OCI-LY3 (cell line): ENCODE measurements at regions not wholly inside any gene's neighbourhood (a gene's known extent, or its start where the extent isn't known, plus 50 kb on each side); places are given as distances from the start of the nearest gene placed in this dataset.

Source experiments
- H2AFZ ChIP-seq: fragments of 200-600, 300-600 bp; shearing (Covaris generic); 2 replicates; pipeline ENCODE4 v1.6.0; 2014; ENCODE audit warnings: antibody characterized with exemption, low read depth, low read length
- H3K27ac ChIP-seq: fragments of 200-600, 300-600 bp; sonication (generic); 2 replicates; pipeline ENCODE4 v1.5.1; 2014; ENCODE audit warnings: mild to moderate bottlenecking, low read length, moderate library complexity, mixed read lengths
- H3K27me3 ChIP-seq: fragments of 200-600, 300-600 bp; sonication (generic); 2 replicates; pipeline ENCODE4 v1.6.1; 2014; ENCODE audit warnings: low read depth, low read length, mixed read lengths
- H3K36me3 ChIP-seq: fragments of 200-600, 300-600 bp; sonication (generic); replicated peaks from 2 replicates; pipeline ENCODE3; 2014; ENCODE audit warnings: low read depth, low read length, mixed read lengths
- H3K4me1 ChIP-seq: fragments of 300-600, 200-600 bp; sonication (generic); 2 replicates; pipeline ENCODE4 v1.6.1; 2014; ENCODE audit warnings: low read length, mixed read lengths
- H3K4me2 ChIP-seq: fragments of 200-600, 300-600 bp; sonication (generic); 2 replicates; pipeline ENCODE4 v1.6.1; 2014; ENCODE audit warnings: low read length, mixed read lengths
- H3K4me3 ChIP-seq: fragments of 300-600, 200-600 bp; sonication (generic); 2 replicates; pipeline ENCODE4 v1.5.1; 2014; ENCODE audit warnings: antibody characterized with exemption, mild to moderate bottlenecking, low read length, moderate library complexity
- H3K79me2 ChIP-seq: fragments of 300-600, 200-600 bp; shearing (Covaris generic); 2 replicates; pipeline ENCODE4 v1.6.1; 2014; ENCODE audit warnings: mild to moderate bottlenecking, low read length, mixed read lengths
- H3K9ac ChIP-seq: fragments of 300-600, 200-600 bp; shearing (Covaris generic); 2 replicates; pipeline ENCODE4 v1.6.0; 2014; ENCODE audit warnings: mild to moderate bottlenecking, low read length, moderate library complexity
- H3K9me3 ChIP-seq: fragments of 200-600, 300-600 bp; shearing (Covaris generic); 2 replicates; pipeline ENCODE4 v1.6.1; 2014; ENCODE audit warnings: low read length, mixed read lengths; ENCODE audit not compliant: insufficient read depth
- H4K20me1 ChIP-seq: fragments of 200-600, 300-600 bp; sonication (generic); 2 replicates; pipeline ENCODE4 v1.6.1; 2016; ENCODE audit warnings: low read length, mixed read lengths; ENCODE audit not compliant: insufficient read depth
- EZH2phosphoT487 ChIP-seq: fragments of 200-600 bp; shearing (Covaris generic); IDR thresholded peaks from 2 replicates; pipeline ENCODE4 v1.6.1; 2018; ENCODE audit warnings: antibody characterized with exemption, mixed run types, low read depth
- TF ChIP-seq, protein P1 (sequence below): fragments of 200-600, 300-600 bp; sonication (generic); IDR thresholded peaks from 2 replicates; pipeline ENCODE4 v1.5.1; 2014; ENCODE audit warnings: antibody characterized with exemption, low read length, low read depth

DNA sequence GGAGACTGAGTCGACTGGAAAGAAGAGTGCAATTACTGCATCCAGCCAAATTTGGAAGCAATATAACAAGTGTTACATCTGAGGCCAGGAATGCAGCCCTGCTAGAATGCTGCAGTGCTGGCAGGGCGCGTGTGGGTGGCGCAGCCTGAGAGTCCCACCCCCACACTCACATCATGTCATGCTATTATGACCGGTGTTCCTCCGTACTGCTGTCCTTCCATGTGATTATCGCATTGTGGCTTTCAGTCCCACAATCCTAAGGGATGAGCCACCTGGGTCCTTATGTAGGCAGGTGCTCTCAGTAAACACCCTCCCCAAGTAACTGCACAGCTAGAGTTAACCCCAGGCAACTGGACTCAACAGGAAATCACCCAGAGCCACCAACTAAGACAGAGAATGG, 122.6 kb upstream of the CPEB2 start:
- H3K4me2 ChIP-seq: no peak overlapping the region
- no peak overlapping the region for H2AFZ ChIP-seq
- H4K20me1 ChIP-seq: no peaks in the 10 kb centered on the region
- no peak overlapping the region for H3K27ac ChIP-seq
- peaks cover 41% of the 10 kb centered on the region for H3K4me1 ChIP-seq
- H3K79me2 ChIP-seq: no peaks in the 10 kb centered on the region
- TF ChIP-seq, protein P1, sequence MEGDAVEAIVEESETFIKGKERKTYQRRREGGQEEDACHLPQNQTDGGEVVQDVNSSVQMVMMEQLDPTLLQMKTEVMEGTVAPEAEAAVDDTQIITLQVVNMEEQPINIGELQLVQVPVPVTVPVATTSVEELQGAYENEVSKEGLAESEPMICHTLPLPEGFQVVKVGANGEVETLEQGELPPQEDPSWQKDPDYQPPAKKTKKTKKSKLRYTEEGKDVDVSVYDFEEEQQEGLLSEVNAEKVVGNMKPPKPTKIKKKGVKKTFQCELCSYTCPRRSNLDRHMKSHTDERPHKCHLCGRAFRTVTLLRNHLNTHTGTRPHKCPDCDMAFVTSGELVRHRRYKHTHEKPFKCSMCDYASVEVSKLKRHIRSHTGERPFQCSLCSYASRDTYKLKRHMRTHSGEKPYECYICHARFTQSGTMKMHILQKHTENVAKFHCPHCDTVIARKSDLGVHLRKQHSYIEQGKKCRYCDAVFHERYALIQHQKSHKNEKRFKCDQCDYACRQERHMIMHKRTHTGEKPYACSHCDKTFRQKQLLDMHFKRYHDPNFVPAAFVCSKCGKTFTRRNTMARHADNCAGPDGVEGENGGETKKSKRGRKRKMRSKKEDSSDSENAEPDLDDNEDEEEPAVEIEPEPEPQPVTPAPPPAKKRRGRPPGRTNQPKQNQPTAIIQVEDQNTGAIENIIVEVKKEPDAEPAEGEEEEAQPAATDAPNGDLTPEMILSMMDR: no peak
- TF ChIP-seq EZH2phosphoT487: no peak
- no peak overlapping the region for H3K9ac ChIP-seq
- no peak overlapping the region for H3K4me3 ChIP-seq
- no peaks in the 10 kb centered on the region for H3K27me3 ChIP-seq
- H3K9me3 ChIP-seq: no peaks in the 10 kb centered on the region
- H3K36me3 ChIP-seq: no peaks in the 10 kb centered on the region

DNA sequence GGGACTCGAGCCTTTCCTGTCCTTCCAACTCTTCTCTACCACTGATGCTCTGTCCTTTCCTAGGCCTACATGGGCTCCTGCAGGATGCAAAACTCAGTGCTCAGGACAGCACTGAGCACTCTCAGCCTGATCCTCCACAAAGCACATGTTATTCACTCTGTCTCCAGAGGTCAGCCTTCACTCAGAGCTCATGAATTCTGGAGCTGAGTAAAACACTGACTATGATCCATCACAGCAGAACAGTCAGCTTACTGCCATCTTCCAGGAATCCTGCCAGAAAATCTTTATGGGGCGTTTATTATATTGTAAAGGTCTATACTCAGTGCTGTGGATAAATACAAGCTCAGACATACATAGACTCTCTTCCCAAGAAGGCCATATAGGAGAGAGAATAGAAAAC, 121.5 kb upstream of the CPEB2 start:
- H4K20me1 ChIP-seq: no peaks in the 10 kb centered on the region
- H3K4me2 ChIP-seq: no peak overlapping the region
- no peaks in the 10 kb centered on the region for H3K27me3 ChIP-seq
- H2AFZ ChIP-seq: no peak overlapping the region
- no peaks in the 10 kb centered on the region for H3K36me3 ChIP-seq
- TF ChIP-seq, protein P1: no peak
- no peak for TF ChIP-seq EZH2phosphoT487
- H3K4me1 ChIP-seq: peaks cover 34% of the 10 kb centered on the region
- no peaks in the 10 kb centered on the region for H3K79me2 ChIP-seq
- no peaks in the 10 kb centered on the region for H3K9me3 ChIP-seq
- H3K4me3 ChIP-seq: no peak overlapping the region
- H3K27ac ChIP-seq: no peak overlapping the region
- H3K9ac ChIP-seq: no peak overlapping the region

DNA sequence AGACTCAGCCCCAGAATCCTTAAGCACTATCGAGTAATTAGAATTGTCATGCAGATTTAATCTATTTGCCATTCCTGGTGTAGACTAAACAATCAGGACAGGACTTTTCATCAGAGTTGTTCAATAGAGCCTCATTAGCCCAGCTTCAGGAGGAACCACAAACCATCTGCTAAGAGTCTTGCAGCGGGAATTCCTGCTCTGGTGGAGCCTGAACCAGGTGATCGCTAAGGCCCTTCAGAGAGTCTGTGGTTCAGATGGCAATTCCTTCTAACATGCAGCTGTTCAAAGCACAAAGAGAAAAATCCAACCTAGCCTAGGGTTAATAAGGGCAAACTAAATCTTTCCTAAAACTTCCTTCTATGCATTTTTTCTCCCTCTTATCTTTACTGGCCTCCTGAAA, 119.1 kb upstream of the CPEB2 start:
- Histone ChIP-seq H4K20me1 (no peaks in the 10 kb centered on the region), H2AFZ (no peak overlapping the region), H3K36me3 (no peaks in the 10 kb centered on the region), H3K79me2 (no peaks in the 10 kb centered on the region), H3K9me3 (no peaks in the 10 kb centered on the region), H3K4me1 (peaks cover 25% of the 10 kb centered on the region), H3K4me3 (no peak overlapping the region), H3K27ac (peak overlapping the region; percentile 50; the same call in 1 of the 2 replicates), H3K9ac (no peak overlapping the region), H3K4me2 (peak overlapping the region; percentile 7; the same call in 1 of the 2 replicates), H3K27me3 (no peaks in the 10 kb centered on the region)
- no peak for TF ChIP-seq EZH2phosphoT487
- TF ChIP-seq, protein P1: no peak

DNA sequence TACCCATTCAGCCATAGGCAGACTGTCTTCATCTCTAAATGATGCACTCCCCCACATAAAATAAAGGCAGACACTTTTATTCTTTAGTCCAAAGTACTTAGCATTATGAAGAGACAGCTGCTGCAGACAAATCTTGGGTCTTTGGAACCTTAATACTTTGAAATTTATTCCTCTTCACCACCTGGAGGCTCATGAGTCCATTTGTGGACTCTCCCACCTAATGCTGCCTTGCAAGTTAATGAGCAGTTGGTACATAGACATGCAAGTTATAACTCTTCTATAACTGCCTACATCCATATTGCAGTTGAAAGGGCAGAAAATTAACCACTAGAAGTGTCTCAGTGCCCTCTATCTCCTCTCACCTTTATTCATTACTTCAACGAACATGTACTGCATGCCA, 118.6 kb upstream of the CPEB2 start:
- no peak overlapping the region for H3K4me2 ChIP-seq
- no peak for TF ChIP-seq EZH2phosphoT487
- TF ChIP-seq, protein P1: no peak
- no peaks in the 10 kb centered on the region for H3K79me2 ChIP-seq
- H3K9me3 ChIP-seq: no peaks in the 10 kb centered on the region
- H3K4me3 ChIP-seq: no peak overlapping the region
- H3K4me1 ChIP-seq: peaks cover 25% of the 10 kb centered on the region
- no peak overlapping the region for H3K9ac ChIP-seq
- H2AFZ ChIP-seq: no peak overlapping the region
- H4K20me1 ChIP-seq: no peaks in the 10 kb centered on the region
- no peaks in the 10 kb centered on the region for H3K36me3 ChIP-seq
- no peaks in the 10 kb centered on the region for H3K27me3 ChIP-seq
- H3K27ac ChIP-seq: no peak overlapping the region
